ENCODE measurements at regions not wholly inside any gene's neighbourhood (a gene's known extent, or its start where the extent isn't known, plus 50 kb on each side); places are given as distances from the start of the nearest gene placed in this dataset.

DNA sequence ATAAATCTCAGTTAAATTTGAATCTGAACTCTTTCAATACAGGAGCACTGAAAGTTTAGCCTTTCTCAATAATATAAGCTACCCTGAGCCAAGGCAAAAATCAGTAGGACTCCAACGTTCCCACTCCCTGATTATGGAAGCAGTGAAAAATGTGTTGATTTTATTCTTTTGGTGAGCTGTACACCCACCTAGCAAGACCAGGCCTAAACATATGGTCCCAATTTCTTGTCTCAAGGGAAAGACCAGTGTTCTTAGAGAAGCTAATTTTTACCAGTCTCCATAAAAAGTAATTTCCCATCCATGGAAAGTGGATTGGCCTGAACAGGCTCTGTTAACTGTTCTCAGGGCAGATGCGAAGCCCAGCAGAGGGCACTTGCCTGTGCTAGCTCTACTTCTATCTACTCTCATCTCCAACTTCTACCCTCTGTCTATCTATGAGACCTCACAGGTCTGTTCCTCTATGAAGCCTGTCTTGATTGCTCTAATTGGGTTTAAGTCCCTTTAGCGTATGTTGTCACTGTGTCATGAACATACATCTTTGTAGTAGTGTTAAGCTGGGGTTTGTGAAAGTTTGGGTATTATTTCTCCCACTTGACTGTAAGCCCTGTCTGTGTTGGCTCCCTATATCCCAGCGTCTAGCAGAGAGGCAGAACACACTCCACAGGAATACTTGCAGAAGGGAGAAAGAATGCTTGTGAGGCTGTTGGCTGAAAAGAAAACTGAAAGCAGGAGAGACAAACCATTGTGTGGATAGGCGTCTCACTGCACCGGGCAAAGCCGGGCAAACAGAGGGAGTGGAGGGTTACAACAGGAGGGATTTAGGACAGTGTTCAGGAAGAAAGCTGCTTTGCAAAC lies 167.1 kb upstream of the MAF start:
- no peak for DNase-seq

DNA sequence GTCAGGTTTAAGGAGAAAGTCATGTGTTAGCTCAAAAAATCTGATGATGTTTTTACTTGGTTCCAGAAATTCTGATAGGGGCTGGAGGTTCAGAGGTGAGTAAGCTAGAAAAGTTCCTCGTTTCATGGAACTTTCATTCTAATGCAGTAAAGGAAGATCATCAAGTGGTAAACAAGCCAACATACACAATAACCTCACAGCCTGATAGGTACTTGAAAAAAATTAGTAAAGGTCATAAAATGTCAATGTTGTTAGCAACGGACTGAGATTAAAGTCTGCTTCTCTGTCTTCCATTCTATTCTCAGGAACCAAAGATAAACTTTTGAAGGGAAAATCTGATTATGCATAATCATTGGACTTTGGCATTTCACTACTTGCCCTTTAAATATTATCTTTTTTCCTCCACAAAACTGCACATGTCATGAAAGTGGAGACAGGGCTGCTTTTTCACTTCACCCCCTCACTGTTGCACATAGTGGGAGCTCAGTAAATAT lies 165.4 kb upstream of the MAF start:
- no peak for DNase-seq

DNA sequence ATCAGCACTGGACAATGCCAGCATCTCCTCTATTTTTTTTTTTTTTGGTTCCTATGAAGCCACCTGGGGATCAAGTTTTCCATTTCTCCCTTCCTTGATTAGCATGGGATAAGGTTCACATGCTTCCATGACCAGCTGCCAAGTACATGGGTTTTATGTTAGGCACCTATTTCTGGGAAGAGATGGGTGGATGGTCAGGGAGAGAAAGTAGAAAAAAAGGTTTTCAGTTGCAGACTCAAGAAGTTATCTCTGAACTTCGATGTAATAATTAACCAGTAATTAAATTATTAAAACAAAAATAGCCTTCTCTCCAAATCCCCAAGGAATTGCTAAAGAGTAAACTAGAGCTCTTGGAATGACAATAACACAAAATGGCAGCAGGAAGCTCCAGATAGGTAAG lies 164.9 kb upstream of the MAF start:
- DNase-seq, result no peak

DNA sequence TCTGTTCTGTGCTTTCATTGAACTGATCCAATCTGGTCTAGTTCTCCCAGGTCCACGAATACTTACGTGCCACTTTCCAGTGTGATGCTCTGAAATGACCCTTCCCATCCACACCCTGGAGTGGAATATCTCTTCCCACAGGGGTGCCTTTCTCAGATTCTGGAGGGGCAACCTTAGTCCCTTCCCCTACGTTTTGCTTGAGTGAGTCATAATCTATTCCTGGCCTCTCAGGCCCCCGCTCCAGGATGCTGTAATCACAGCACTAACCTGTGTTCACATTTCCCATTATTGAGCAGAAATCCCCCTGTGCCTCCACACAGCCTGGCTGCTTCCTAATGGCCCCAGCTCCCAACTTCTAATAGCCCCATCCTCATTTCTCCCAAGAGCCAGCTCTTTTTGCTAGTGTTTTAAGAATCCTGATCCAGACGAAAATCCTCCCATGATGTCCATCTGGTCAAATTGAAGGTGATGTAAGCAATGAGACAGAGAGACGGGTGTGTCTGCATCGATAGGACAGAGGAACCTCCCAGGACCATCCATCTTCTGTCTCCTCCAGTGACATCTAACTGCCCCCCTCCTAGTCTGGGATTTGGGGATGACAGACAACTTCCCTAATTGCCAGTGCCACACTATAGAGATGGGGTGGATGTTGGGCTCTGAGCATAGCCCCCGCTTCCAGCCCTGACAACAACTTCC lies 164.0 kb upstream of the MAF start:
- DNase-seq, result no peak

DNA sequence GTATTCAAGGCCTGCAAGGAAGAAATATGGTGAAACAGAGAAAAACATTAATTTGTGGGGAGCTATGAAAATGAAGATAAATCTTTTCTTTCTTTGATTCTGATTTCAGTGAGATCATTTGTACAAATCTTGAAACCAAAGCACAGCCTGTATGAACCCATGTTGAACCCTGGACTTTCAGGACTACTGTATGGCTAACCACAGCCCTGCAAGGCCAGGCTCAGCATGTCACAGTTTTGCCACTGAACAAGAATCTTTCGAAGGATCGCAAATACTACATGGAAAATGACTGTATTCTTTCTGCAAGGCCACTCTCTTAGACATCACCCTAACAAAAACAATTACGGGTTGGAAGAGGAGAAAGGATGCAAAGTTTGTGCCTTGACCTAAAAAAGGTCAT lies 161.7 kb upstream of the MAF start:
- no peak for DNase-seq

DNA sequence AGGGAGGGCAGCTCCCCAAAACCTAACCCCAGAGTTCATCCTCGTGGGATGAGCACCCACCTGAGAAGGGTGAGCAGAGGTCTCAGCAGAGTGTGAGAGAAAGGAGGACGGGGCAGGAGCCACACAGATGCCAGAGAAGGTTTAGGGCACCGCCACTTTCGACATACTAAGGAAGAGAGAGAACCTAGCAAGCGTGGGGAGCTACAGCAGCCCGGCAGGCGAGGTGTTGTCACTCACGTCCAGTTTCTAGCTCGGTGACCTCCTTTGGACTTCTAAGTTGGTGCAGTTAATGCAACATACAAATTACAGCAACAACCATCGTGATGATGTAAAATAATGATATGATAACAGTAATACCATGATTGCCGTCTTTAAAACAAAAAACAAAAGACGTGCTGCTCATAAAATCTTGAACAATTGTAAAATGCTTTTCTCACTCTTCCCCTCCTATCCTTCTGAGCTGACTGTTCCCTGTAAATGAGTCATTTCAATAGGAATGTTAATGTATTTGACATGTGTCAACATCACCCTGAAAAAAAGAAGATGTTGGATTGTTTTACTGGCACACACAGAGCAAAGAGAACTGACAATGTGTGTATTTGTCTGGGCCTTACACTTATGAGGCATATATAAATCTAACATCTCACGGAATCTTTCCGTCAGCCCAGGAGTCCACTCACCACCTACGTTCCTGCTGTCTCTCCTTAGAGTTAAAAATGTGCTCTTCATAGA lies 158.2 kb upstream of the MAF start:
- DNase-seq, result no peak

DNA sequence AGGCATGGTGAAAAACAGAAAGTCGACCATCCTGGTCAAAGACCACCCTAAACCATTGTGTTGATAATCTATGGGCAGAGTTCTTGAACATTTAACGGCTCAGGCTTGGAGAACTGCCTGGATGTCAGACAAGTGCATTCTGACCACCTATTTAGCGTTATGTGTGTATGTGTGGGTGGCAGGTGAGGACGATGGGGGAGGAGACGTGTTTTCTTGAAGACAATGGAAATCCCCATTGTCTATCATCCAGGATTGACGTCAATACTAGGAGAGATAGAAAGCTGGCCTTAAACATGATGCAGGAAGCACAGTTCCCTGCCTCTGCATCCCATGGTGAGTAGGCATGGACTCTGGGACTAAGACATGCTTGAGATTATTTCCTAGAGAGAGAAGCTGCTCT lies 157.4 kb upstream of the MAF start:
- DNase-seq, result no peak

DNA sequence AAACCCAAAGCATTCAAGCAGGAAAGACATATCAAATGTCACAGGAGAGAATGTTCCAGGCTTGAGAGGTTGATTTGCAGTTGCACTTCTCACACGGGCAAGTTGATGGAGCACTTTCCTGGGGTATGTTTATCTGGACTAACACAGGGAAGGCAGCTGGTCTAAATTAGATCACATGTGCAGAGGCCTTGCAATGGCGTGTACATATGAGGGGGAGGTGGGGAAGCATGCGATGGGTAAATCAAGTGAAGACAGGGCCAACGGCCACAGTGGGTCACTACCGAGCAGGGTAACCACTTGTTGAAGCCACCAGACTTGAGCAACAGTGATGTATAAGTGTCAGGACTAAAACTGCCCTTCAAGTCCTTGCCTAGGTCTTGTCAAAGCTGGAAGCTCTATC lies 156.6 kb upstream of the MAF start:
- no peak for DNase-seq

DNA sequence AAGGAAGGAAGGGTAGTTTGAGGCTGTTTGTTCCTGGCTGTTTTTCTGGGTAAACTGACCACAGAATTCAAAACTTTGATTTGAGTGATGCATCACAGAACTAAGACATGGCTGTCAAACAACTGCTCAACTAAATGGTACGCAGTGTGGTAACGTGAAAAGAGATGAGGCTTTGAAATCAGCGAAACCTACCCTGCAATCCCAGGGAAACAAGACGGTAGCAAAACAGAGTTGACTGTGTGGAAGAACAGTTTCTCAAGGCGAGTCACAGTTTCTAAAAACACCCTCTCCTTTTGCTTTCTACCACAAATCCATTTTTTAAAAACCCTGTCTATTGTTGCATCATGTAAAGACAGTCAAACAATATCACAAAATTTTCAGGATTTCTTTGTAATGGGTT lies 156.0 kb upstream of the MAF start:
- DNase-seq, result no peak

DNA sequence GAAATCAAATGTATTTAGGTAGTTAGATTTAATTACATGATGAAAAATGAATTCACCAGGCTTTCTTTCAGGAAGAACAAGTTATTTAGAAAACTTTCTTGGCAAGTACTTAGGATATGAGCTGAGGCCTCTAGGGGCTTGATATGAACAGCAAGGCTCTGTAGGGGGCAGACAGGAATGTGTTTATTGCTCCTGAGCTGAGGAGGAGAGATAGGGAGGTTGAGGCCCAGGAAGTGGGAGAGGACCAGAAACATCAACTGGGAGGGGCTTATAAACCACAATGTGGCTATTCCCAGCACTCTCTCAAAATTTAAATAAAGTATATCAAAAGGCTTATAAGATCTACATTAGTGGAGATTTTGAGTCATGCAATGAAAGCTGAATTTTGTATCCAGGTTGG lies 154.0 kb upstream of the MAF start:
- DNase-seq, result no peak

DNA sequence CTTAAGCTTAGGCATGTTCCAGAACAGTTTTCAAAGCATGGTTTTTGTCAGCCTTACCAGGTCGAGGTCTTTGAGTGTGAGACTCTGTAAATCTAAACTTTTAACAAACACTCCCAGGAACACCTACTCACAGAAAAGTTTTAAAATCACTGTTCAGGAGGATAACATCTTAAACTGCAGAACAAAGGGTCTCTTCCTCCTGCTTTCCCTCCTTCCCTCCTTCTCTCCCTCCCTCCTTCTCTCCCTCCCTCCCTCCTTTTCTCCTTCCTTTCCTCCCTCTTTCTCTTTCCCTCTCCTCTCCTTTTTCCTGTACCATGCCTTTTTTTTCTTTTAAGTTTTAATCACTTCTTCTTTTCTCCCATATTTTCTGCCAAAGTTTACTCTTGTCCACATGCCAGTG lies 153.5 kb upstream of the MAF start:
- DNase-seq, result no peak

DNA sequence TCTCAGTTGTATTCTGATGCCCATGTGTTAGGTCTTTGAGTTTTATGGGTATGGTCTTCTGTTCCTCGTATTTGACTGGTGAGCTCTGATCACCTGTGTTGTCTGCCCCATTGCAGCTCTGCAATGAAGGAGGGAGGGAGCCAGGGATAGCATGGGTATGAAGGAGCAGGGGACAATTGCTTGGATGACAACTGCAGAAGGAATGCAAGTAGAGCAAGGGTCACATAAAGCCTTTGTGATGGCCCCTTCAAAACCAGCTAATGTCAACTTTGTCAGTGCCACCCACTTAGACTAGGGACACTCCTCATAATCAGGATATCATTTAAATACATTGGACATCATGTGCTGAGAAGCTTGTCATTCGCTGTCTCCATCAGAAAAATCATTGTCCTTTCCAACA lies 152.7 kb upstream of the MAF start:
- DNase-seq, result no peak

DNA sequence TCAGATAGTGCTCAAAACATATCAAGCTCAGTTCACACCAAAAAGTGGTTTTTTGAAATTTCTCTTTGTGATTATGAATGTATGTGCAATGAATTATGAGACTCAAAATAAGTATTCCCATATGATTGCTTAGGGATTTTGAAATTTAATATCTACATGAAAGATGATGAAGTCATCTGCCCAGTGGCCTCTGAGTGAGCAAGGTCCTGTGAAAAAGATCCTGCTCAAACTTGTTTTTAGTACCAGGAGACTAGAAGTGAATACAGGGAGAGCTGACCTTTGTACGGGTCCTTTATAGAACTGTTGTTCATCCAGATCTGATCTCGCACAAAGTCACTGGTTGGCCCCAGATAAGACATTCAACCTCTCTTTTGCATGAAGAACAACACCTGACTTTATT lies 151.9 kb upstream of the MAF start:
- no peak for DNase-seq

DNA sequence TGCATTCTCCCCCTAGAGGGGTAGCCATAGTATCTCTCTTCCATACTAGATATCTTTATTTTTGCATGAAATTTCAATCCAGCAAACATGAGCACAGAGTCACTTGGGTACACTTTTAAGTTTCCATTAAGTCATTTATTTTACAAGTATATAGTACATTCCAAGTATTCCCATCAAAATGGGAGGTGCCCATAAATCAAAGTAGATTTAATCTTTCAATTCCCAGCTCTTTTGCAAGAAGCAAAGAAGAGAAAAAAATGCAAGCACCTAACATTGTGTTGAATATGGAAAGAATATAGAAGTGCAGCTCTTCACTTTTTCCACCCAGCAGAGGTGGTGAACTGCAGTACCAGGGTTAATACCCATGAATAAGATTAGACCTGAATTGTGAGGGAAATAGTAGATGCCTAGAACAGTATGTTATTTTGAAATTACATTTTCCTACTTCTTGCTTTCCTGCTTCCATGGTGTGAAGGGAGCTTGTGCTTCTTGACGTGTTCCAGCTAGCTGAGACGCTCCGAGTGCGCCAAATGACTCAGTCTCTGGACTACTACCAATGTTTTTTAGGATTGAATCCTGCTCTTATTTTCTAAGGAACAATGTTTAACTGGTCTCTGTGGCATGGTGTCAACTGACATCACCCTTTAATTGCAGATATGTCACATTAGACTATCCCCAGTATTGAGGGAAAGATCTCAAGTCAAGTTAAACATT lies 151.1 kb upstream of the MAF start:
- no peak for DNase-seq

DNA sequence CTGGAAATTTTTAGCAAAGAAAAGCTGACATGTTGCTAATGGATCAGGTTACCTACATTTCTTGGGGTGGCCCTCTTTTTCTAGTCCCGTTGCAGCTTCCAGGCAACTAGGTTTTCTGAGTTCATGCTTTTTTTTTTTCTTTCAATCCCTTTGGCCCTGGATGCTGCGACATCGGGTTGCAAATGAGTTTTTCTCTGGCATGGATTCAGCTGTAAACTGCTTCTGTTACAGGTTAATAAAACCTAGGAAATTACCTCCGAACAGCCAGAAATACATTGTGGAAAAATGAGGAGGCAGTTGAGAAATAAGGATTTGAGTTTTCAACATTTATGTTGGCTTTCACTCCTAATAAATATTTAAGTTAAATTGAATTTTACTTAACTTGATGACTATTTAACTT lies 149.8 kb upstream of the MAF start:
- no peak for DNase-seq

DNA sequence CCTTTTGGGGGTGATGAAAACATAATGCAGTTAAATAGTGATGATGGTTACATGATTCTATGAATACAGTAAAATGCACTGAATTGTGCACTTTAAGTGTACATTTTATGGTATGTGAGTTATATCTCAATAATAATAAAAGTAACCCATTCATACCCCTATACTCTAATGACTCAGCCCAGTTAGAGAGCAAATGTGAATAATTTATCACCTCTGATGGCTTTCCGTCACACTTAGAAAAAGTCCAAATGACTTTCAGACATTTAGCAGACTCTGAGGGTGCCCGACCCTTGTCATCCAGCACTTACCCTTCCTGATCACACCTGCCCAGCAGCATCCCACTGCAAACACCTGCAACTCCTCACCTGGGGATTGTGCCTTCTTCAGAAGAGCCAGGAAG lies 148.1 kb upstream of the MAF start:
- DNase-seq, result no peak

DNA sequence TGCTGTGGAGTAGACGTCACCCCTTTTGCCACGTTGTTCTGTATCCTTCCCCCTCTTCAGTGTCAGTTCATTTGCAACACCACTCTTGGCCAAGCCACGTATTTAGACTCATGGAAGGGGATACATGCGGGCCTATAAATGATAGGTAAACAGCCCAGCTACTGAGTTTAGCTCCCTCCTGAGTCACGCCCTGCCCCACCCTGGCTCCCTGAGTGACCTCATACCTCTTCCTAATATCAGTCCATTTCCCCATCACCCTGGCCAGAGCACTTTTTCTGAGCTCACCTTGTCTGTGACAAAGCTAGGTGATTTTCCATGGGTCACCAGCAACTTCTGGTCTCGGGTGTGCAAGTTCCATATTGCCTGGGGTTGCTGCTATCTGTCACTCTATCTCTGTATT lies 147.2 kb upstream of the MAF start:
- no peak for DNase-seq

DNA sequence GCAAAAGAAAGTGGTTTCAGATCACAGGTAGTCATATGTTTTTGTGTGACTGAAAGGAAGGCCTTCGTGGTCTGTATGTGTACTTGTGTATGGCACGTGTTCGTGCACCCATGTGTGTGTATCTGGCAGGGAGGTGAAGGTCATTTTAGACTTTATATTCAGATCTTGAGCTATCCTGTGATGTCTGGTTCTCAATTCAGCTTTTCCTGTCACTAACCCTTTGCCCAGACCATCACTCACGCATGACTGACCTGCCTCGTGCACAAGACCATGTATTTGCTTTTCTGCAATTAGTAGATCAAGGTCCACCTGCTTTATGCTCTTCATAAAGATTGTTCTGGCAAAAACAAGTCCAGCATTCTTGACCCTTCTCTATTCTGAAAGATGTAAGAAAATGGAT lies 139.7 kb upstream of the MAF start:
- DNase-seq, result no peak

DNA sequence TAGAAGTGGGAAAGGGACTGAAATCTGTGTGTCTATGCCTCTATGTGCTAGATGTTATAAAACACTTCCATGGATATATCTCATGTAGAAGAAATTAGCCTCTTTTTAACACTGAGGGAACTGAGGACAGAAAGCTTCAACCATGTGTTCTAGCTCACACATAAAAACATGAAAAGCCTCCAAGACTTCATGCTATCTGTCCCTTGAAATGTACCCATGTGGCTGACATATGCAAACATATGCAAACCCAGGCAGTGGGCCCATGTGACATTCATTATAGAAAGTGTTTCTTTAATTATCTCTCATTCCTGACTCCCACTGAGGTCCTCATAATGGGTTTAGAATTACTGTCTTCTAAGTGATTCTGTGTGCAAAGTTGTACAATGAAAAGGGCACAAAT lies 134.7 kb upstream of the MAF start:
- DNase-seq, result no peak

DNA sequence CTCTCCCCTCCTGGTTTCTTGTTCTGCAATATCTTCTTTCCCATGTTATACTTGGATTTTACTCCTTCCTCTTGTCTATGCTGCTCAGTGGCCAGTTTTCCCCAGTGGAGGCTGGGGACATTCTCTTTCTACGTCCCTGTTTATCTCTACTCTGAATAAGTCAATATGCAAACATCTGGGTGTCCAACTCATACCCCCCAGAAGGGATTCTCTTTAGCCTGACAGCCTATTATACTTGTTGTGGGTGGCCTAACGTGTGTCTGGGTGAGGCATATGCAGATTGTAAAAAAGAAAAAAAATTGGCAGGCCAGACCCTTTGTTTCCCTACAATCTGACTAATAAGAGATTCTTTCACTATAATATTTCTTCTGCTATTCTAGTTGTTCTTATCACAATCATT lies 134.2 kb upstream of the MAF start:
- no peak for DNase-seq

DNA sequence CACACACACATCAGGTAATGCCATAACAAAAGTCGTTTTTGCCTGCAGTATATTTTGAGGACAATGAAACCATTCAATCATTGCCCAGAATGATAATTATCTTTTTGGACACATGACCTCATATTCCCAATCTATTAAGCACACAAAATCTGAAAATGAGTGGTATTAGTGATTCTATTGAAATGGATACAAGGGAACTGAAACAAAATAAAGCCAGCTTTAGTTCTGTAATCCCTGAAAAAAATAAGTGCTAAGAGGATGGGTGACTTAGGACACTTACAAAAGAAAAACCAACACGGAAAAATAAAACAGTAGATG lies 128.3 kb upstream of the MAF start:
- DNase-seq, result no peak

DNA sequence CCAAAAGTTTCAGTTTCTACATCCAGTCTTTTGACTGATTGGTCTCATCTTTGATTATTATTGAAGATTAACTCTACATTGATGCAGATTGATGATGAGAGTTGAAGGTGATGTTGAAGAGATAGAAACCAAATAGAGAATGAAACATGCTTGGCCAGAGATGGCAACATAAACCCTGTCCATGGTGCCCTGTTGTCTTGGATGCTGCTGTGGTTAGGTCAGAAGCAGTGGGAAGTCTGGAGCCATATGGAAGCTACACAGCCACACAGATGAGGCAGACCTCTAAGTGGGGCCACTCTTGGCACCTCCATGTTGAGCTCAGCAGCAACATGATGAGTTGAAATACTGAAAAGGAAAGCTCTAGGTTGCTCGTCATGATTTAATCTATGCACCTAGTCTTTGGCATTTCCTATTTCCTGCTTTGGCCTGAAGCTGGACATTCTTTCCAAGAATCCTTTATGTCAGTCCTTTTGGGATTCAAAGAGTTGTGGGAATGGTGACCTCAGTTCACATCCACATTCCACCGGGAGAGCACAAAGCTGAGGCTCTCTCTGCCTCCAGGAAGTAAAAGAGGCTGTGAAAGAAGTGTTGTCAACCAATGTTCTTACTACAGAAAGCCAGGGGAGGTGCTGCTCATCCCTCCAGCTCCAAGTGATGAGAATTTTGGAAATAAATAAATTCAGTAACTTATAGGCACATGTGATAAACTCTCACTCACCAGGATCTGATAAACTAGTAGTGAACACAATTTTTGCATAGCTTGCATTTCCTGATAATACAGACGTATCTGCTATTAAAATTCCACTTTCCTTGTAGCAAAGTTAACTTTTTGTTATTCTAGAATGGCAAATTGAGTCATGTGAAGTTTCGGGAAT lies 127.7 kb upstream of the MAF start:
- no peak for DNase-seq

Measured in activated CD4-positive, alpha-beta T cell treated with anti-CD3 and anti-CD28 coated beads, Interleukin-2, amount 50 U/mL, for 4 hours (primary cell).